ENCODE measurements at regions not wholly inside any gene's neighbourhood (a gene's known extent, or its start where the extent isn't known, plus 50 kb on each side); places are given as distances from the start of the nearest gene placed in this dataset.

DNA sequence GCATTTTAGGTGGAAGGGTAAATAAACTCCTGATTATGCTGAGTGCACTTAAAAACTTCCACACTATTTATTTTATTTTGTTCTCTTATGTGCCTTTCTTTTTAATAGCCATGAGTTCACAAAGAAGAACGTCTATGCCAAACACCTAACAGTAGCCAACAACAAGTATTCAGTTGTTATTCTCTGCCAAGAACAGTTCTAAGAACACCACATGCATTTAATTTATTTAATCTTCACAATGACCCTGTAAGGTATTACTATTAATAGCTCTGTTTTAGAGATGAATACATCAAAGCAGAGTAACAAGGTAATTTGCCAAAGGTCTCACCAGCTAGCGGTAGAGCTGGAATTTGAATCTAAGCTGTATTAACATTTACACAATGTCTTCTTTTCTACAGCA, 240.1 kb downstream of the ALG10B start:
- DNase-seq (ENCODE audit: low read depth) = no peak

DNA sequence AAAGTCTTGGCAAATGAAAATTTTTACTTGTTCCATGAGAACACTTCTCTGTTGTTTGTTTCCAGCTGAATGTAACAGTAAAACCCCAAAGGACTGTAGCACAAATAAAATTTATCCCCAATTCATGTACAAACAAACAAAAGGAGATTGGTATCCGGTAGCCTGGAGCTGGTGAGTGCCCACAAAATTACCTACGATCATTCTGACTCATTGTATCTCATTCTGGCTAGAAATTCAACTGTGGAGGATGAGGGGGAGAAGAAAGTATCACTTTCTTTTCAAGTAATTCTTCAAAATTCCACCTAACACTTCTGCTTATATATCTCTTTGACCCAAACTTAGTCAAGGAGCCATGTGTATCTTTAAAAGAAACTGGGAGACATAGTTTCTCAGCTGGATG, 268.5 kb downstream of the ALG10B start:
- DNase-seq (ENCODE audit: low read depth) = no peak

DNA sequence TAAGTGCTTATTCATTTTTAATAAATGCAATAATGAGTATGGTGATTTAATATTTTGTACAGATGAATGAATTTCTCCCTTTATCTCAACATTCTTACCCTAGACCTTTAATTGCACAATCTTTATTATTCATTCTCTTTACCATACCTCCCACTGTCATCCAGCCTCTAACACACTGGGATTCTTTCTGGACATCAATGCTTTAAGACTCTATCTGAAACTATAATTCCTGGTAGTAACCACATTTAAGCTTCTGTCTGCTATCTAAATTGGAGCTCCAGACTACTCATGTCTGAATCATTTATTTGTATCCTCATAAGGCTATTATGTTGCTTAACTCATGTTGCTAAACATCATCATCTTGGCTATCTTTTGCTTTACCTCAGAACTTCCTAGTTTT, 270.2 kb downstream of the ALG10B start:
- DNase-seq (ENCODE audit: low read depth) = peak; percentile 14

DNA sequence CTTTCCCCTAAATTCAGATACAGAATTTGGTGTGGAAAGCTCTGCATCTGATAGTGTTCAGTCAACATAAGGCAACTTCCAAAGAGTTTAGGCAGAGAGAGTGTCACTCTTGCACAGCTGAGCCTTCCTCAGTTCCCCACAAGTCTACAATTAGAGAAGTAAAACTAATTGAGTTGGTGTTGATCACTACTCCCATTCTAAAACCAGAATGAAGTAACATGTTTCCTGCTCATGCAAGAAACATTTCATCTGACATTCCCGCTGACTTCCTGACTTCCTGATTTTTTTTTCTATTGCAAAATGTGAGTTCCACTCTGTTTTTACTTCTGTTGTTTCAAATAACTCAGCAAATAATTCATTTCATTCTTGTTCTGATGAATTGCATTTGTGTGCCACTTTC, 271.0 kb downstream of the ALG10B start:
- no peak for DNase-seq (ENCODE audit: low read depth)

DNA sequence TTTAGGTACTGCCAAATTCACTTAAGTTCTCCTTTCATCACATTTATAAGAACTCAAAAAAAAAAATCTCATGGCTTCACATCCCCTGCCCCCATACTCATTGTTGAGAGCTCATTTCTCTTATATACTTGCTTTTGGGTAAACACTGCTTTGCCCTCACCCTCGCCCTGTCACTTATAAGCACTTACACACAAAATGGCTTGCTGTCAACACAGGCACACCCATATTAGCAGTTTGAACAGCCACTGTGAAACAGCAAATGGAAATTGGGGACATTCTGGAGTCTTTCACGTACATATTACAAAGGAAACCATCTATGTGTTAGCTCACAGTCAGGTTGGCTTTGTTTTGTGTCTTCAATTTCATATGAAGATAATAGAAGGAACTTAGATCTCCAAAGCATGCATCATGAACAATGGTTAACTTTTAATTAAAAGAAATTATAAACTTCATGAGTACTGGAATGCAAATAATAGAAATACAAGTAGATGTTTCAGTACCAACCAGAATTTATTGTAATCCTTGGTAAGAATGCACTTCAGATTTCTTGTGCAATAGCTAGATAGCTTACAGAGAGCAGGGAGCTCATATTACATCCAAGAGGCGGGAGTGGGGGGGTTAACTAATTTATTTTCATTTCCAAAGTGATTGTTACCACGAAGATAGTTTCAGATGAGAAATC, 272.2 kb downstream of the ALG10B start:
- DNase-seq (ENCODE audit: low read depth) = peak; percentile 13

DNA sequence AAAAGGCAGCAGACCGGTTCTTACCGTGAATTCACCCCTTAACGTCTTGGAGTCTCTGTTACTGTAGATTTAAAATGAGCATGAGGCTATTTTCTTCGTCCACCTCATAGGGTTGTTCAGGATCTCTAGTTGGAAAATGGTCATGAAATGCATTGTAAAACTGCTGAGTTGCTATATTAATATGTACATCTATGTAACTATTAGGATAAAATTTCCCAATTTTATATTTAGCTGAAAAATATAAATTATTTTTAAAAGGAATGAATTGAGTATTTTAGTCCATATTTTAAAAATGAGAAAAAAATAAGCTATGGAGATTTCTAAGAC, 272.7 kb downstream of the ALG10B start:
- DNase-seq (ENCODE audit: low read depth) = no peak

GRCh38 chr12:38601949-38602348, 285.4 kb downstream of the ALG10B start:
- peak; percentile 26 for DNase-seq (ENCODE audit: low read depth)

Data from renal cortical epithelial cell (primary cell).